Vagina (tissue), 2 donors: ENCODE measurements at regions not wholly inside any gene's neighbourhood (a gene's known extent, or its start where the extent isn't known, plus 50 kb on each side); places are given as distances from the start of the nearest gene placed in this dataset.

Experiments
- POLR2A ChIP-seq, 2 donors: fragments of 450-650 bp; IDR thresholded peaks; one replicate each; pipeline ENCODE4 v1.6.1; 2017; ENCODE audit warnings: antibody characterized with exemption in 2 of 2, mild to moderate bottlenecking in 2 of 2, moderate library complexity in 2 of 2
- POLR2AphosphoS5 ChIP-seq, 2 donors: sonication (generic); formaldehyde crosslinking; IDR thresholded peaks; one replicate each; pipeline ENCODE4 v1.9.0; 2017; ENCODE audit warnings: antibody characterized with exemption in 2 of 2, mild to moderate bottlenecking in 2 of 2, low read depth in 1 of 2; ENCODE audit not compliant: insufficient read depth in 1 of 2

DNA sequence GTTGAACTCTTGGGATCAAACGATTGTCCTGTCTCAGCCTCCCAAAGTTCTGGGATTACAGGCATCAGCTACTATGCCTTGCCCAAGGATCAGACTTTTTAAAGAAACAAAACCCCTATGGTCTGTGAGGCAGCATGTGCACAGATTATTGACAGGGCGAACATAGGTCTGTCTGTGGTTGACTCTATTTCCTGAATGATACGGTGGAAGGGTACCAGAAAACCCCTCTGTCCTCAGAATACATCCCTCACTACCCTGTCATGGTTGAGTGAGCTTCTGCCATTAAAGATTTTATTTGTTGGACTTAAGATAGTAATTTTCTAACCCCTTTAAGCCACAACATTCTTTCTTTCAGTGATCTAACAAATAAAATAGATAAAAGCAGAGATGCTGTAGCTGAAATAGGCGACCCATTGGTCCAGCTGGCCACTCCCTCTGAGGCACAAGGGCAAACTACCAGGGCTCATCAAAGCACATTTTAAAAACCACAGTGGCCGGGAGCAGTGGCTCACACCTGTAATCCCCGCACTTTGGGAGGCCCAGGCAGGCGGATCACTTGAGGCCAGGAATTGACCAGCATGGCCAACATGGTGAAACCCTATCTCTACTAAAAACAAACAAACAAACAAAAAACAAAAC, 84.9 kb upstream of the ANKRD55 start:
- TF ChIP-seq POLR2A (IDR thresholded peaks at IDR 0.05): no peak
- TF ChIP-seq POLR2AphosphoS5 (IDR thresholded peaks at IDR 0.05; ENCODE audit: insufficient read depth in 1 of 2, low read depth in 1 of 2): no peak
